ENCODE measurements at regions not wholly inside any gene's neighbourhood (a gene's known extent, or its start where the extent isn't known, plus 50 kb on each side); places are given as distances from the start of the nearest gene placed in this dataset.
"Not testable (repeated sequence)": the region's sequence is repeated elsewhere in the genome, so short reads cannot be mapped to it uniquely, and the experiment has no call there.

GRCh38 chr11:66789097-66789890 lies 53.9 kb upstream of the RCE1 start:
- peak; percentile 96 for DNase-seq

- no peak for DNase-seq
Observed at GRCh38 chr11:66787934-66788758, 55.1 kb upstream of the RCE1 start.

- no peak for DNase-seq
Observed at GRCh38 chr11:66784575-66784974, 55.6 kb upstream of the SPTBN2 start.

- peak; percentile 50 for DNase-seq
Observed at GRCh38 chr11:66782726-66783125, 53.7 kb upstream of the SPTBN2 start.

GRCh38 chr11:66779651-66780050 lies 50.6 kb upstream of the SPTBN2 start:
- DNase-seq: not testable (repeated sequence)
